MG63 (cell line): ENCODE measurements at regions not wholly inside any gene's neighbourhood (a gene's known extent, or its start where the extent isn't known, plus 50 kb on each side); places are given as distances from the start of the nearest gene placed in this dataset.

Source experiments
- DNase-seq: peaks from one replicate; pipeline ENCODE4 v3.0.0-alpha.2; 2020
- H3K27me3 ChIP-seq: fragments of 250-450 bp; sonication (Bioruptor Pico); 2 replicates; pipeline ENCODE4 v1.5.1; 2020; ENCODE audit warnings: mild to moderate bottlenecking, moderate library complexity
- H3K36me3 ChIP-seq: fragments of 250-450 bp; sonication (Bioruptor Pico); 2 replicates; pipeline ENCODE4 v1.5.1; 2020; ENCODE audit warnings: mild to moderate bottlenecking, moderate library complexity
- H3K4me3 ChIP-seq: fragments of 250-450 bp; sonication (Bioruptor Pico); 2 replicates; pipeline ENCODE4 v1.5.1; 2020; ENCODE audit warnings: mild to moderate bottlenecking, moderate library complexity
- H3K9me3 ChIP-seq: fragments of 250-450 bp; sonication (Bioruptor Pico); 2 replicates; pipeline ENCODE4 v1.5.1; 2020; ENCODE audit warnings: mild to moderate bottlenecking, moderate library complexity

DNA sequence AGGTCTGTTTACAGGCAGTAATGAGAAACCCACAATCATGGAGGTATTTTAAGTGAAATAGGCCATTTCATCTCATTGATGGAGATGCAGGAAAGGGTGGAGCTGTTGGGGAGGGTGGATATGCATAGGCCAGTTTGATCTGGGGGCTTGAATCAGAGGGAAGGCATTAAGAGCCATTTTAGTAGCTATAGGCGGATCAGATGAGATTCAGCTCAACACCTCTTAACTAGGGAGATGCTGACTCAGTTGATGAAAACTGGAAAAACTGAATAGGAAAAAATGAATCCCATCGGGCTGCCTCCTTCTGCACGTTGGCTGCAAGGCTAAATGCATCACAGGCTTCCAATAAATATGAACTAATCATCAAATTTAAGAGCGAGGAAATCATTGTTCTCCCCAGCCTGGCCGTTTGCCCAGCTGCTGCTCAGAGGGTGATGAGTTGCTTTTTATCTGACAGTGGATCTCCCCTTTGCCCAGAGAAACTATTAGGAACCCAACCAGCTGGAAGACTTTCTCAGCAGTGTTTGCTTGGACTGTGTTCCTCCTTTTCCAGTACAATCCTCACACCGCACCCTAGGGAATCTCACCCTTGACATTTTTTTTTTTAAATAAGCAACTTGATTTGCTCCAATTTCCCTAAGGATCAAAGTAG is 149.6 kb downstream of the SOX9 start:
- DNase-seq, result peak; percentile 86
- H3K4me3 ChIP-seq, result no peak overlapping the region
- no peaks in the 10 kb centered on the region for H3K9me3 ChIP-seq
- no peaks in the 10 kb centered on the region for H3K27me3 ChIP-seq
- no peaks in the 10 kb centered on the region for H3K36me3 ChIP-seq

DNA sequence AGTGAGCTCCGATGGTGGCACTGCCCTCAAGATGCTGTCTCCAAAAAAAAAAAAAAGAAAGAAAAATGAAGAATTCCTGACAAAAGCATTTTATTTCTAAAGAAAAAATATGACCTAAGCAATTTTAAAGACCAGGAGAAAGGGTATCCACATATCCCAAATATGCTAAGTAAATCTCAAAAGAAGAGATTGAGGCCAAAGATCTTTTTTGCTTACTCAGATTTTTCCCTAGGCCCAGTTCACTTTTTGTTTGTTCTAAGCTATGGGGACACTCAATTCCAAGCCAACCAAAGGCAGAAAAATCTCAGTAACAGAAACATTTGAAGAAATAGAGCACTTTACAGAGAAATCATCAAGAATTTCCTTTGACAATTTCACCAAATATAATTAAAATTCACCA is 150.8 kb downstream of the SOX9 start:
- no peaks in the 10 kb centered on the region for H3K36me3 ChIP-seq
- H3K9me3 ChIP-seq, result no peaks in the 10 kb centered on the region
- no peak overlapping the region for H3K4me3 ChIP-seq
- H3K27me3 ChIP-seq, result no peaks in the 10 kb centered on the region
- DNase-seq, result no peak

DNA sequence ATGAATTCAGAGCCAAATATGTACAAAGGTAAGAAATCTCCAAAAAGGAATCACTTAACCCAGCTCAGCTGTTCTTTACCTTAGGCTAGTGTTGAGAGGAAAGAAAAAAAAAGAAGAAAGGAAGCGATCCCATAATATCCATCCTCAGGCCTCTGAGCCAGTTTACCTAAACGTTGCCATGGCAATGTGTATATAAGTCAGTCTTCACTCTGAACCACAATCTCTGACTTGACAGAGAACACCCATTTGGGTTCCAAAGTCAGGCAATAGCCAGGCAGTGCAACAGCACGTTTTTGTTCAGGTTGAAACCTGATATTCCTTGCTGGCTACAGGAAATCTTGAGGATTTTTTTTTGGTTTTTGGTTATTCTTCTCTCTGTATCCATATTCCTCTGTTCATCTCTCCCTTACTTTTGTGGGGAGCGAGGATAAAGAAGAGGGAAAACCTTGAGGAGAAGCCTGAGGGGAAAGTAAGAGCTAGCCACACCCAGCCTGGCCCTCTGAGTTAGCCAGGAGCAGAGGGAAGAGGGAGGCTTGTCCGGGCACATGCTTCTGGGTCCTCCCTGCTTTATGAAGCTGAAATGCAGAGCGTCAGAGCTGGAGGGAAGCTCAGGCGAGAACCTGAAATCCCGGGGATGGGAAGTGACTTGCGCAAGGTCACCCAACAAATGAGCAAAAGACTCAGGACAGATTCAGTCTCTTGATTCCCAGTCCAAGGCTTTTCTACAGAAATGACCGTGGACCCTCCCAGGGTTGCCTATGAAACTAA is 152.7 kb downstream of the SOX9 start:
- DNase-seq, result no peak
- H3K27me3 ChIP-seq, result no peaks in the 10 kb centered on the region
- no peak overlapping the region for H3K4me3 ChIP-seq
- no peaks in the 10 kb centered on the region for H3K9me3 ChIP-seq
- H3K36me3 ChIP-seq, result no peaks in the 10 kb centered on the region

DNA sequence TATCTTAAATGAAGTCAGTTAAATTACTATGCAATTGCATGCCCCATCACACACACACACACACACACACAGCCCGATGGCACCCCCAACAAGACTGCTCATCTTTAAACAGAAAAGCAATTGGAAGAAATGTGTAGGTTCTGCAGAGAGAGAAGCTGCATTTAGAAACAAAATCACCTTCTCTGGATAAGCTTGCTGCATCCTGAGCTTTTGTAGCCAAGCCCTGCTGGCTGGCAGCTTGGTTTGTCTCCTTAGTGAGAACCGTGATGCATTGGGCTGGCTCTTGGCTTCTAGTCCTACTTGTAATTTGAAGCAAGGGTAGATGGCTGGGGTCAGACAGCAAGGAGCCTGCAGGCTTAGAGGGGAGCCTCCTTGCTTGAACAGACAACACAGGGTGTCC is 153.8 kb downstream of the SOX9 start:
- DNase-seq, result no peak
- Histone ChIP-seq H3K36me3 (no peaks in the 10 kb centered on the region), H3K4me3 (no peak overlapping the region), H3K9me3 (no peaks in the 10 kb centered on the region), H3K27me3 (no peaks in the 10 kb centered on the region)

DNA sequence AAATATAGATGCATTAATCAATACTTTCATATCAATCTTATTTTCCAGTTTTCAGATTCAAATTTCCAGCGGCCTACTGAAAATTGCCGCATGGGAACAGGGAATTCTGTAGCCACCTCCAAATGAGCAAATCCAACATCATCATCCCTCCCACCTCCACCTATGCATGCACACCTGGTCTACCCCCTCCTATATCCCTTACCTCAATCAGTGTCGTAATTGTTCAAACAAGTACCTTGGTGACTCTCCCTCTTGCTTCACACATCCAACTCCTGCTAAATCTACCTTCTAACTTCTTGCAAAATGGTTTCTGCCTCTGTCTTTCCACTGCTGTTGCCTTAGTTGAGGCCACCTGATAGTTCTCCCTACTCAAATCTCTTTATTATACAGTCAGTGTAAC is 160.1 kb downstream of the SOX9 start:
- H3K4me3 ChIP-seq, result no peak overlapping the region
- DNase-seq, result no peak
- H3K27me3 ChIP-seq, result no peaks in the 10 kb centered on the region
- no peaks in the 10 kb centered on the region for H3K9me3 ChIP-seq
- no peaks in the 10 kb centered on the region for H3K36me3 ChIP-seq

DNA sequence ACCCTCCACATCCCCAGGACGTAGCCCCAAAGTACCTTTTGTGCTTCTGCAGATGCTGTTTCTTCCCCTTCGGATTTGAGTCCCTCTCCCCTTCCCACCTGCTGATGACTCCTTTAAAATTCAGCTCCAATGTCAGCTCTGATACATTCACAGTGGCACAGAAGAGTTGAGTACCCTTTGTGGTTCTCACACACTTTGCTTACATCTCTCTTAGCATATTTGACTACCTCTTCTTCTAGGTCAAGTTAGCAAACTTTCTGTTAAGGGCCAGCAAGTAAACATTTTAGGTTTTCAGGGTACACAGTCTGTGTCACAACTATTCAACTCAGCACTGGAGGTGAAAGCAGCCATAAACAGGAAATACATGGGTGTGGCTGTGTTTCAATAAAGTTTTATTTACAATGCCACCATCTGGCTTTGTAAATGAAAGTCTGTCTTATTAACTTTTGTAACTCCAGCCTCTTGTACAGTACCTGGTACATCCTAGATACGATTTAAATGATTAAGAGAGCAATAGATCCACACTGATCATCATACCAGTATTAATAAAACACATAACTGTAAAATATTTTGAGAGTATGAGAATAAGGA is 161.7 kb downstream of the SOX9 start:
- no peak for DNase-seq
- H3K36me3 ChIP-seq, result no peaks in the 10 kb centered on the region
- H3K27me3 ChIP-seq, result no peaks in the 10 kb centered on the region
- H3K4me3 ChIP-seq, result no peak overlapping the region
- no peaks in the 10 kb centered on the region for H3K9me3 ChIP-seq

DNA sequence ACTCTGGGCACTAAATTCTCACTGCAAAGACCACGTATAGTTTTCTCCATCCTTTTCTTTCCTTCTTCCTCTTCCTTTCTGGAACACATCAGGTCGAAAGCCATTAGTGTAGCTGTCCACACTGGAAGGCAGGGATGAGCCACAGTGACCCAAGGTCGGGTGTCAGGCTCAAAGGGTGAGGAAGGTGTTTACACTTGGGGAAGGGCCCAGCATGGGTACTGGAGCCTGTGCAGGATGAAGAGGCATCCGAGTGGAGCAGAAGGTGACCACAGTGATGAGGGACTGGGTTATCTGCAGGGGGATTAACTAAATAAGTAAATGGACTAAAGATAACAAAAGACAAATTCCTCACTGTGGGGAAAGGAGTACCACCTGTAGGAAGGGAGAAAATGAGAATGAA is 164.0 kb downstream of the SOX9 start:
- Histone ChIP-seq H3K4me3 (no peak overlapping the region), H3K27me3 (no peaks in the 10 kb centered on the region), H3K9me3 (no peaks in the 10 kb centered on the region), H3K36me3 (no peaks in the 10 kb centered on the region)
- no peak for DNase-seq

DNA sequence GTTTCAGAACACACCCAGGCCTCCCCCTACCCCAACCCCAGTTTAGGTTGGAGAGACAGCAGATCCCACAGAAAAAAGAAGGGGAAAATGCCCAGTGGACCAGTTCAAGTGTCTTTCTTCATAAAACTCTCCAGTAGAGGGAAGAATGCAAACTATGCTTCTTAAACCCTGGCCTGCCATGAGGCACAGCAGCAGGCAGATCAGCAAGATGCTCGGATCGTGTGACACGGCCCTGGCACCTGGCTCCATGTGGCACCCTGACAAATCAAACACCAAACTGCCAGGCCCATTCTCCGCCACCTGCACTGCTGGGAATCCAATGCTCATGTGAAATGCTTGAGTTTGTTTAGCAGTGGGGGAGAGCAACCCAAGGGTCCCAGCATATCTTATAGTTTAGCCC is 166.8 kb downstream of the SOX9 start:
- H3K36me3 ChIP-seq, result no peaks in the 10 kb centered on the region
- no peak overlapping the region for H3K4me3 ChIP-seq
- no peak for DNase-seq
- H3K27me3 ChIP-seq, result no peaks in the 10 kb centered on the region
- no peaks in the 10 kb centered on the region for H3K9me3 ChIP-seq

DNA sequence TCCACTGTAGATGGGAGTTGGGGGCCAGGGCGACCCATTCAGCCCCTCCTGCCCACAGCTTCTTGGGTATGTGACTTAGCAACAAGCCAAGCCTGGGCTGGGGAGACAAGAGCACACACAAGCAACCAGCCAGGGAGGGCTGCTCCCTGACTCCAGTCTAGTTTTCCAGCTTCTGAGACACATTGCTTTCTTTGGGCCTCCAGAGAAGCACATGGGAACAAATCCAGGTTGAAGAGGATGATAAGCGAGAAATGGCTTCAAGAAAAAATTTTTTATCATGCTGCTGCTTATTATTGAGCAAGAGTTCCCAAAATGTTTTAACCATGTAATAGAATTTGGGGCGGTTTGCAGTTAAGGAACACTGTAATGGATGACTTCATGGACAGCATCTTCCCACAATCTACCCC is 173.7 kb downstream of the SOX9 start:
- no peak for DNase-seq
- no peaks in the 10 kb centered on the region for H3K9me3 ChIP-seq
- no peaks in the 10 kb centered on the region for H3K36me3 ChIP-seq
- H3K4me3 ChIP-seq, result no peak overlapping the region
- no peaks in the 10 kb centered on the region for H3K27me3 ChIP-seq

DNA sequence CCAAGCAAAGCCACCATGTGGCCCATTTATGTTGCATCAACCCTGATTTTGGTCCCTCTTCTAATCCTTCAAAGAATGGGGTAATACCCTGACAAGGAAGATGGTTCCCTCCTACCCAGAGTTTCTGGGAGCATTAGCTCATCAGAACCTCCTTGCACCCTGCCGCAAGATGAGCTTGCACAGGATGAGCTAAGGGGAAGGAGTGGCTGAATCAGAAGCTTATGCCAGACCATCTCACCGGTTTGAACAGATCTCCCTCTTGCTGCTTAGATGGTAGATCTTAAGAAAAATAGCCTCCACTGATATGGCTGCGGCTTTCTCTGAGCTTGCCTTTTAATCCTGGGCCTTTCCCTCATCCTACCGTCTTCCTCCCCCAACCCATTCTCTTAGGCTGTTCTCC is 175.1 kb downstream of the SOX9 start:
- H3K36me3 ChIP-seq, result no peaks in the 10 kb centered on the region
- no peak for DNase-seq
- no peaks in the 10 kb centered on the region for H3K27me3 ChIP-seq
- no peak overlapping the region for H3K4me3 ChIP-seq
- H3K9me3 ChIP-seq, result no peaks in the 10 kb centered on the region

DNA sequence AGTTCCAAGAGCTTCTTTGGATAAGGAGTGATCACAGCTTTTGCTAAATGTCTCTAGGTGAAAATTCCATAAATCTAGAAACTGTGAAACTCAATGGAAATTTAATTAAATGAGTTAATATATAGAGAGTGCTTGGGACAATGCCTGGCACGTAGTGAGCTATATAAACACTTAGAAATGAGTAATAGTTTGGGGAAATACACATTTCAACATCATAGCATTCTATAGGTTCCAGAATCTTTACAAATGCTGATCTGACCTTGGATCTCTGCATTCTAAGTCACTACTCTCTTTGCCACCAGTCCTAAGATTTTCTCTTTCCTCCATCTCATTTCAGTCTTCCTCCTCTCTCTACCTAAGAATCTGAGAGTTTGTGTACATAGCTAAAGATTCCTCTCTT is 175.6 kb downstream of the SOX9 start:
- no peak for DNase-seq
- no peaks in the 10 kb centered on the region for H3K27me3 ChIP-seq

DNA sequence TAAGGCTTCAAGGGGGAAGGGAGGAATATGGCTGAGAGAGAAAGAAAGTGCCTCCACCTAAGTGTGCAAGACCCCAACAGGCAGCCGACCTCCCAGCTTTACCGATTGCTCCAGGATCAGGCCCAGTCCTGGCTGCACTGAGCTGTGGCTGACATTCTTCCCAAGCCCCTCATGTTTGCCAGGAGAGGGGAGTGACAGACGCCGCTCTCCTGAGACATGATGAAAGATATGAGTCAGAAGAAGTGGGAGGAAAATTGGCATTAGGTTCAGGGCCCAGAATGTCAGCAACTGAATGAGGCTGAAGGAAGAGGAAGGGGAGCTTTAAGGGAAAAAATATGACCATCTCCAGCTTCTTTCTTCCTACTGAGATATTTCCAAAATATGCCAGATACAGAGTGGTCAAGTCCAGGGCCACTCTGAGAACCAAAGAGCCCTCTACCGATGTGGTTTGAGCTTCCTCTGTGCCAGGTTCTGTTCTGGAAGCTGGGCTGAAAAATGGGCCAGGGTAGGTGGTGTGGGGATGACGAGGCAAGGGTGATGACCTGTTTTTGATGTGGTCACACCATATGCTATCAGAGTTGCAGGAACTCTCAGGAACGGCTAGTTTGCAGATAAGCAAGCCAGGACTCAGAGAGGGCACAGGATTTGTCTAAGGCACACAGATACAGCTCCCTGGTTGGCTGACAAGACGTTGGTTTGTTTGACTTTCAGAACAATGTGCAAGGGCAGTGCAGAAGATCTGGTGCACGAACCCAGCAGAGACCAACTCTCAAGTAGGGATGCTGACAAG is 176.7 kb downstream of the SOX9 start:
- H3K4me3 ChIP-seq, result no peak overlapping the region
- no peaks in the 10 kb centered on the region for H3K9me3 ChIP-seq
- no peaks in the 10 kb centered on the region for H3K36me3 ChIP-seq
- peak; percentile 78 for DNase-seq
- no peaks in the 10 kb centered on the region for H3K27me3 ChIP-seq

More for the DNA sequence above, 175.6 kb downstream of the SOX9 start:
- Histone ChIP-seq H3K9me3 (no peaks in the 10 kb centered on the region), H3K4me3 (no peak overlapping the region), H3K36me3 (no peaks in the 10 kb centered on the region)

DNA sequence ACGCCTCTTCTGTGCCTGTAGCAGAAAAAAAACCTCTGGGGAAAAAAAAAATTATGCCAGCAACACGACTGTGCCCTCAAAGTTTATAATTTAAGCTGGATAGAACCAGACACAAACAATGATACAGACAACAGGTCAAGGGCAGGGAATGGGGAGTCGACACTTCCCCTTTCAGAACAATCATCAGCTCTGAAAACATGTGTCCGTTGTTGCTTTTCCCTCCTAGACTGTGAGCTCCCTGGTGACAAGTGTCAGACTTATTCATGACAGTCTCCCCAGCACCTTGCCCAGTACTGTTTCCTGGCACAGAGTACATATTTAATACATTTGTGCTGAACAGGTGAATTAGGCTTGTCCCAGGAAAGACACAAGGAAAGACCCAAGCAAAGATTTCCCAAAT is 178.3 kb downstream of the SOX9 start:
- Histone ChIP-seq H3K4me3 (no peak overlapping the region), H3K36me3 (no peaks in the 10 kb centered on the region), H3K27me3 (no peaks in the 10 kb centered on the region), H3K9me3 (no peaks in the 10 kb centered on the region)
- no peak for DNase-seq

DNA sequence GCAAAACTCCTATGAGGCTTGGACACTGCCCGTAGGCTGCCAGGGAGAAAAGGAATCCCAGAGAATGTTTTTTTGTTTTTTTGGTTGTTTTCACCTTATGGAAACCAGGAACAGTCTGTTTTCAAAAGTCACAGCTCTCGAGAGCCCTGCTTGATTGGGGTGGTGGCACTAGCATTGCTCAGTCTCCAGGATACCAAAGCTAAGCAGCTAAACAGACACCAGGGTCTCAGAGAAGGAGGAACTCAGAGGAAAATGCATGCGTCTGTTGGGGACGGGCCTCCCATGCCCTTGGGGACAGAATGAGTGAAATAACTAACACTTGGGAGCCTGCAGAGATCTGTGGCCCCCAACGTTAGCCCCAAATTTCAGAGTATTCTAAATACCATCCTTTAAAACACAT is 178.8 kb downstream of the SOX9 start:
- H3K27me3 ChIP-seq, result no peaks in the 10 kb centered on the region
- H3K36me3 ChIP-seq, result no peaks in the 10 kb centered on the region
- no peaks in the 10 kb centered on the region for H3K9me3 ChIP-seq
- no peak overlapping the region for H3K4me3 ChIP-seq
- DNase-seq, result no peak

DNA sequence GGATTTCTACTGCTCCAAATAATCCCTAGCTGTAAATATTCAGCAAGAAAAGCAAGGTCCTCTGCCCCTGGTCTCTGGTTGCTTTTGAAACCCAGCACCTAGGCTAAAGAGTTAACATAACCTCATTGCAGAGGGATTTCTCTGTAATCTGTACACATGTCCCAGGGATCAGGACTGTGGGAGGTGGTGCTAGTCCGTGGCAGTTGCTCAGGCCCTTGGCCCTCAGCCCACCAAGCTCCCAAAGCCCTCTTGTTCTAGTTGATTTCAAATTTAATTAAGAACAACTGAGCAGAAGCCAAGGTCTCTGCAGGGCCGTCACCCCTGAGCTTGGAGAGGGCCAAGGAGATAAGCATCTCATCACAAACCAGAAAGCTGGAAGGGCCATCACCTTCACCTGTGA is 181.1 kb downstream of the SOX9 start:
- no peaks in the 10 kb centered on the region for H3K27me3 ChIP-seq
- DNase-seq, result no peak
- H3K36me3 ChIP-seq, result no peaks in the 10 kb centered on the region
- no peaks in the 10 kb centered on the region for H3K9me3 ChIP-seq
- H3K4me3 ChIP-seq, result no peak overlapping the region

DNA sequence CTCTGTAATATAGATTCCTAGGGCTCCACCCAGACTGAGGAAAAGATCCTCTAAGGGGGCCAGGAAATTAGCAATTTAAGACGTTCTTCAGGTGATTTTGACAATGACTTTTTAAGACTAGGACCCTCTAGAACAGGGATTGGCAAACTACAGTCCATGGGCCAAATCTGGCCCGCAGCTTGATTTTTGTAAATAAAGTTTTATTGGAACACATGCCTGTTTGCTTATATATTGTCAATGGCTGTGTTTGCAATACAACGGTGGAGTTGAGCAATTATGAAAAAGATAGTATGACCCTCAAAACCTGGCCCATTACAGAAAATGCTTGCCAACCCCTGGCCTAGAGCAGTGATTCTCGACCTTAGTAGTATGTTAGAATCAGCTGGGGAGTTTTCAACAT is 181.9 kb downstream of the SOX9 start:
- Histone ChIP-seq H3K27me3 (no peaks in the 10 kb centered on the region), H3K36me3 (no peaks in the 10 kb centered on the region), H3K9me3 (no peaks in the 10 kb centered on the region), H3K4me3 (no peak overlapping the region)
- no peak for DNase-seq
